Astrocyte of the spinal cord (primary cell): ENCODE measurements at regions not wholly inside any gene's neighbourhood (a gene's known extent, or its start where the extent isn't known, plus 50 kb on each side); places are given as distances from the start of the nearest gene placed in this dataset.

Experiments
- DNase-seq: peaks from one replicate; pipeline ENCODE4 v3.0.0; 2011; ENCODE audit warnings: low read depth, low spot score
- H3K4me3 ChIP-seq: 2 replicates; pipeline ENCODE4 v1.5.1; 2011; ENCODE audit warnings: low read depth, mild to moderate bottlenecking, low read length, moderate library complexity
- in situ Hi-C: cut with HindIII; loops from 2 replicates; pipeline ENCODE4 v1.10.0; 2017; ENCODE audit warnings: low sequenced_read_pairs
- TF ChIP-seq, protein P1 (sequence below): IDR thresholded peaks from 2 replicates; pipeline ENCODE4 v1.5.1; 2012; ENCODE audit warnings: low read depth, mild to moderate bottlenecking, low read length, inconsistent platforms

GRCh38 chr9:104238668-104239067 is 144.6 kb downstream of the SMC2 start:
- in situ Hi-C loops, result no loop called here
- TF ChIP-seq, protein P1, sequence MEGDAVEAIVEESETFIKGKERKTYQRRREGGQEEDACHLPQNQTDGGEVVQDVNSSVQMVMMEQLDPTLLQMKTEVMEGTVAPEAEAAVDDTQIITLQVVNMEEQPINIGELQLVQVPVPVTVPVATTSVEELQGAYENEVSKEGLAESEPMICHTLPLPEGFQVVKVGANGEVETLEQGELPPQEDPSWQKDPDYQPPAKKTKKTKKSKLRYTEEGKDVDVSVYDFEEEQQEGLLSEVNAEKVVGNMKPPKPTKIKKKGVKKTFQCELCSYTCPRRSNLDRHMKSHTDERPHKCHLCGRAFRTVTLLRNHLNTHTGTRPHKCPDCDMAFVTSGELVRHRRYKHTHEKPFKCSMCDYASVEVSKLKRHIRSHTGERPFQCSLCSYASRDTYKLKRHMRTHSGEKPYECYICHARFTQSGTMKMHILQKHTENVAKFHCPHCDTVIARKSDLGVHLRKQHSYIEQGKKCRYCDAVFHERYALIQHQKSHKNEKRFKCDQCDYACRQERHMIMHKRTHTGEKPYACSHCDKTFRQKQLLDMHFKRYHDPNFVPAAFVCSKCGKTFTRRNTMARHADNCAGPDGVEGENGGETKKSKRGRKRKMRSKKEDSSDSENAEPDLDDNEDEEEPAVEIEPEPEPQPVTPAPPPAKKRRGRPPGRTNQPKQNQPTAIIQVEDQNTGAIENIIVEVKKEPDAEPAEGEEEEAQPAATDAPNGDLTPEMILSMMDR, result no peak
- DNase-seq, result no peak
- no peak overlapping the region for H3K4me3 ChIP-seq

DNA sequence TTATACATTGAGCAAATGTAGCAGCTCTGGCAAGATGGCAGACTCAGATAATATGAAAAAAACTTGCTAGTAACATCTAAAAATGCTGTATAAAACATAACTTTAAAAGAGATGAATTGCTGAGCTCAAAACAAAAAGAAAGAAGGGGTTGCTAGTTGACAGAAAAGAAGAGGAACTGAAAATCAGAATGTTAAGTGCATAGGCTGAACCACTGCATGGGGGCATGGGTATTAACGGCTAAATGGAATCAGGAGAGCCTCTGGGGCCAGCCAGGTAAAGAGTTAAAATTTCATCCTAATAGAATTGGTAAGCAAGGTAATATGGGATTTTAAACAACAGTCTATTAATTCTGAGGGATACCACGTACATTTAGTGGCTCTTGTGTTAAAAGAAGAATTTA is 146.8 kb downstream of the SMC2 start:
- no peak overlapping the region for H3K4me3 ChIP-seq
- in situ Hi-C loops, result no loop called here
- TF ChIP-seq, protein P1, result no peak
- DNase-seq, result no peak

DNA sequence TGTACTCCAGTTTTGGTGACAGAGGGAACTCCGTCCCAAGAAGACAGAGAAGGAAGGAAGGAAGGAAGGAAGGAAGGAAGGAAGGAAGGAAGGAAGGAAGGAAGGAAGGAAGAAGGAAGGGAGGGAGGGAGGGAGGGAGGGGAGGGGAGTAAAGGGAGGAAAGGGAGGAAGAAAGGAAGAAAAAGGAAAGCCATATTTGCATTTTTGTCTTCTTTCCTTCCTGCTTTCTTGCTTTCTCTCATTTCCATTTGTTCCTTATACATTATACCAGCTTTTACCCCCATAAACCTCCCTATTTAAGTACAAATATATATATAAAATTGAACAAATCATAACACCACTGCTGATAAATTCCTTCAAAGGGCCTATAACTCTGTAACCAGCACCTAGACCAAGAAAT is 151.8 kb downstream of the SMC2 start:
- TF ChIP-seq, protein P1, result no peak
- no peak for DNase-seq
- in situ Hi-C loops, result no loop called here
- no peak overlapping the region for H3K4me3 ChIP-seq

- in situ Hi-C loops, result no loop called here
- TF ChIP-seq, protein P1, result no peak
- no peak for DNase-seq
- no peak overlapping the region for H3K4me3 ChIP-seq
These were observed 153.9 kb downstream of the SMC2 start for GRCh38 chr9:104247899-104248460.

DNA sequence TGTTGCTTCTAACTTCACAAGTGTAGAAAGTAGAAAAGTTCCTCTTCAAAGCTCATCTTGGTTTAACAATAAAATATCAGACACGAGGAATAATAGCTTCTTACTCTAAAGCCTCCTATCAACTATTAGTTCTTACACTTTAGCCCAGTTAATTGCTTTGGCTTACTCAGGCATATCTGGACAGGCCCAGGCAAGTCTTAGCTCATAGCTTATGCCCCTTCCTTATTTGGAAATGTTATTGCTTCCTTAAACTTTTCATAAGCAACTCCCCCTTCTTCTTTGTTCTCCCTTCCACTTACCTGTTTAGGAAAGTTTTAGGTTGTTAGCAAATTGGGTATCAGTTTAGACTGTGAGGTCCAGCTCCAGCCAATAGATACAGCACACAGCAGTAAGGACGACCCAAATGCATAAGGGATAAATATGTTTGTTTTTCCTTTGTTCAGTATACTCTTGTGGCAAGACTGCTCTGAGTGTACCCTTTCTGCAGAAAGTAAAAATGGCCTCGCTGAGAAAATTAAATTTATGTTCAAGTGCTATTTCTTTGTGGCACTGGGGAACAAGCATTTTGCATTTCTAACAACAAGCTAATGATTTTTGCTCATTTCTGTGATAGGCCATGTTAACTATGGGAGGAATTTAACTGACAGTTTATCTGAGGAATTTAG is 162.1 kb downstream of the SMC2 start:
- H3K4me3 ChIP-seq, result no peak overlapping the region
- in situ Hi-C loops, result no loop called here
- no peak for DNase-seq
- TF ChIP-seq, protein P1, result no peak

- no peak for DNase-seq
- TF ChIP-seq, protein P1, result no peak
- H3K4me3 ChIP-seq, result no peak overlapping the region
- in situ Hi-C loops, result no loop called here
These were observed 162.6 kb downstream of the SMC2 start for GRCh38 chr9:104256696-104257062.
